Right lobe of liver (tissue), 6 donors: ENCODE measurements at regions not wholly inside any gene's neighbourhood (a gene's known extent, or its start where the extent isn't known, plus 50 kb on each side); places are given as distances from the start of the nearest gene placed in this dataset.

Experiments
- ATAC-seq, 4 donors: fragments of 200-7000 bp; cut with Tn5 transposase; one replicate each; pipeline ENCODE4 v1.9.1; 2020; ENCODE audit warnings: mild to moderate bottlenecking in 4 of 4, moderate library complexity in 4 of 4
- DNase-seq, 3 donors: peaks; one replicate each; pipeline ENCODE4 v3.0.0-alpha.2; 2020
- H3K27ac ChIP-seq, 3 donors: fragments of 200-600 bp; one replicate each; pipeline ENCODE4 v1.8.0; 2022
- H3K27me3 ChIP-seq, 2 donors: fragments of 200-600 bp; one replicate each; pipeline ENCODE4 v1.8.0; 2022
- H3K36me3 ChIP-seq, 4 donors: fragments of 200-600 bp; sonication (generic) in 1 of 4; one replicate each; pipeline versions ENCODE4 v1.5.1 to v1.8.0; 2017 to 2022; ENCODE audit warnings: control low read depth in 1 of 4
- H3K4me1 ChIP-seq, 4 donors: fragments of 200-600 bp; sonication (generic) in 1 of 4; one replicate each; pipeline versions ENCODE4 v1.5.1 to v1.8.0; 2017 to 2022; ENCODE audit warnings: control low read depth in 1 of 4
- H3K4me3 ChIP-seq, 3 donors: fragments of 200-600 bp; one replicate each; pipeline ENCODE4 v1.8.0; 2022
- H3K9me3 ChIP-seq, 4 donors: fragments of 200-600 bp; sonication (generic) in 1 of 4; one replicate each; pipeline versions ENCODE4 v1.5.1 to v1.8.0; 2017 to 2022; ENCODE audit warnings: control low read depth in 1 of 4
- CTCF ChIP-seq, 4 donors: fragments of 200-600 bp in 3 of 4; fragments of 450-650 bp in 1 of 4; IDR thresholded peaks; one replicate each; pipeline versions ENCODE4 v1.5.1 to v1.8.0; 2016 to 2022; ENCODE audit warnings: antibody characterized with exemption in 4 of 4, mild to moderate bottlenecking in 2 of 4
- POLR2A ChIP-seq: fragments of 450-650 bp; IDR thresholded peaks from one replicate; pipeline ENCODE4 v1.6.1; 2017; ENCODE audit warnings: antibody characterized with exemption, mild to moderate bottlenecking
- WGBS: methylation state at CpG from one replicate; pipeline ENCODE4 v1.1.6; 2018; ENCODE audit warnings: low coverage, low lambda C conversion rate; ENCODE audit not compliant: insufficient coverage; ENCODE audit errors: missing lambda C conversion rate; 5-methylcytosine and 5-hydroxymethylcytosine counted together
- intact Hi-C, 2 donors: fragments of 100-400 bp; cut with DNase I; formaldehyde crosslinking; loops; one replicate each; pipeline versions ENCODE4 v1.11.2 to v1.14.1; 2022
- donor health status: DM: no; HTN: yes; CAD: no.
- donor health status: DM: no; HTN: no; CAD: no.
- donor health status: DM: no; HTN: no; CAD: no.
- donor health status: DM: no; HTN: yes; CAD: no.
- donor health status: DM: no; HTN: yes; CAD: no.

GRCh38 chr4:17090063-17090462 lies 191.6 kb upstream of the LDB2 start:
- H3K4me1 ChIP-seq, result no peaks in the 10 kb centered on the region
- H3K4me3 ChIP-seq, result no peak overlapping the region
- ATAC-seq (no peak), DNase-seq (no peak)
- no peaks in the 10 kb centered on the region for H3K36me3 ChIP-seq
- H3K27me3 ChIP-seq, result no peaks in the 10 kb centered on the region
- TF ChIP-seq CTCF (IDR thresholded peaks at IDR 0.05) (no peak), POLR2A (no peak)
- 55% methylated on average over 3 of the region's 3 CpGs for WGBS
- H3K27ac ChIP-seq, result no peak overlapping the region
- intact Hi-C loops, result no loop called here
- no peaks in the 10 kb centered on the region for H3K9me3 ChIP-seq

GRCh38 chr4:17085416-17085815 lies 187.0 kb upstream of the LDB2 start:
- no peak for DNase-seq
- TF ChIP-seq POLR2A, result no peak
- no peak for TF ChIP-seq CTCF (IDR thresholded peaks at IDR 0.05)
- intact Hi-C loops, result no loop called here
- Histone ChIP-seq H3K4me3 (no peak overlapping the region), H3K9me3 (no peaks in the 10 kb centered on the region), H3K27me3 (no peaks in the 10 kb centered on the region), H3K36me3 (no peaks in the 10 kb centered on the region), H3K4me1 (no peaks in the 10 kb centered on the region), H3K27ac (no peak overlapping the region)
- 89% methylated on average over 5 of the region's 5 CpGs for WGBS
- no peak for ATAC-seq

- Histone ChIP-seq H3K27me3 (no peaks in the 10 kb centered on the region), H3K36me3 (no peaks in the 10 kb centered on the region), H3K4me1 (no peaks in the 10 kb centered on the region), H3K9me3 (no peaks in the 10 kb centered on the region), H3K4me3 (no peak overlapping the region), H3K27ac (no peak overlapping the region)
- TF ChIP-seq POLR2A (no peak), CTCF (IDR thresholded peaks at IDR 0.05) (no peak)
- DNase-seq (no peak), ATAC-seq (no peak)
- intact Hi-C loops, result no loop called here
- 79% methylated on average over 4 of the region's 4 CpGs for WGBS
These were observed 183.7 kb upstream of the LDB2 start for GRCh38 chr4:17082186-17082585.

- Histone ChIP-seq H3K36me3 (no peaks in the 10 kb centered on the region), H3K4me3 (no peak overlapping the region), H3K27ac (no peak overlapping the region), H3K27me3 (no peaks in the 10 kb centered on the region), H3K9me3 (no peaks in the 10 kb centered on the region), H3K4me1 (no peaks in the 10 kb centered on the region)
- DNase-seq (no peak), ATAC-seq (no peak)
- TF ChIP-seq POLR2A (no peak), CTCF (IDR thresholded peaks at IDR 0.05) (no peak)
- intact Hi-C loops, result no loop called here
- WGBS, result 41% methylated on average over 2 of the region's 2 CpGs
These were observed 182.7 kb upstream of the LDB2 start for GRCh38 chr4:17081179-17081578.

GRCh38 chr4:17077105-17077504 lies 178.7 kb upstream of the LDB2 start:
- H3K27me3 ChIP-seq, result no peaks in the 10 kb centered on the region
- 71% methylated on average over 2 of the region's 5 CpGs for WGBS
- ATAC-seq, result no peak
- intact Hi-C loops, result no loop called here
- no peak for DNase-seq
- H3K9me3 ChIP-seq, result no peaks in the 10 kb centered on the region
- no peak overlapping the region for H3K27ac ChIP-seq
- H3K36me3 ChIP-seq, result no peaks in the 10 kb centered on the region
- H3K4me1 ChIP-seq, result no peaks in the 10 kb centered on the region
- no peak overlapping the region for H3K4me3 ChIP-seq
- TF ChIP-seq POLR2A (no peak), CTCF (IDR thresholded peaks at IDR 0.05) (no peak)
